ENCODE measurements at regions not wholly inside any gene's neighbourhood (a gene's known extent, or its start where the extent isn't known, plus 50 kb on each side); places are given as distances from the start of the nearest gene placed in this dataset.
"Not testable (repeated sequence)": the region's sequence is repeated elsewhere in the genome, so short reads cannot be mapped to it uniquely, and the experiment has no call there.

- DNase-seq (ENCODE audit: extremely low read depth, low read depth, low spot score): no peak
Observed at GRCh38 chr14:82029038-82029437, 495.4 kb upstream of the SEL1L start.

GRCh38 chr14:82035397-82035796, 501.7 kb upstream of the SEL1L start:
- no peak for DNase-seq (ENCODE audit: extremely low read depth, low read depth, low spot score)

DNA sequence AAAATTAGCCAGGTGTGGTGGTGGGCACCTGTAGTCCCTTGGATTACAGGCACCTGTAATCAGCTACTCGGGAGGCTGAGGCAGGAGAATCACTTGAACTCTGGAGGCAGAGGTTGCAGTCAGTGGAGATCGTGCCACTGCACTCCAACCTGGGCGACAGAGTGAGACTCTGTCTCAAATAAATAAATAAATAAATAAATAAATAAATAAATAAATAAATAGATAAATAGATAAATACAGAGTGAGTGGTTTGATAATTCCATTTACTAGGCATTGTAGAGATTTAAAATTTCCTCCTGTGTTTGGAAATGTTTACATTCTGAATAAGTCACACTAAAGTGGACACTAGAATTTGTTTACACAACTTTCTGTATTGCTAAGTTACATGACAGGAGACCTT, 504.4 kb upstream of the SEL1L start:
- not testable (repeated sequence) for DNase-seq (ENCODE audit: extremely low read depth, low read depth, low spot score)

DNA sequence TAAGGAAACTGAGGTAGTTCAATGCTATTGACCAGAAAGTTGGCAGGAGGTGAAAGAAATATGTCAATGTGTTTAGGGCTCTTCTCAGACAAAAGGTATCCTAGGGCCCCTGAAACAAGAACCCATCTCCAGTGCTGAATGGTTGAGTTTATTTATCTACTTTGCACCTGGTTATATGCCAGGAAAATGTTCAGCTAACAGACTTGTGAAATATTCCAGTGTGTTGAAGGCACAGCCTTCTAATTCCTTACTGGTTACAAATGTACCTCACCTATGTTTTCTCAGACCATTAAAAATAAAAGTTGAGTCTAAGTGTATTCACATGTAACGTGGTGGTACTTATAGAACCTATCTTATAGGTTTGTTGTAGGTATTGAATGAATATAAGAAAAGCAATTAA, 511.7 kb upstream of the SEL1L start:
- no peak for DNase-seq (ENCODE audit: extremely low read depth, low read depth, low spot score)

DNA sequence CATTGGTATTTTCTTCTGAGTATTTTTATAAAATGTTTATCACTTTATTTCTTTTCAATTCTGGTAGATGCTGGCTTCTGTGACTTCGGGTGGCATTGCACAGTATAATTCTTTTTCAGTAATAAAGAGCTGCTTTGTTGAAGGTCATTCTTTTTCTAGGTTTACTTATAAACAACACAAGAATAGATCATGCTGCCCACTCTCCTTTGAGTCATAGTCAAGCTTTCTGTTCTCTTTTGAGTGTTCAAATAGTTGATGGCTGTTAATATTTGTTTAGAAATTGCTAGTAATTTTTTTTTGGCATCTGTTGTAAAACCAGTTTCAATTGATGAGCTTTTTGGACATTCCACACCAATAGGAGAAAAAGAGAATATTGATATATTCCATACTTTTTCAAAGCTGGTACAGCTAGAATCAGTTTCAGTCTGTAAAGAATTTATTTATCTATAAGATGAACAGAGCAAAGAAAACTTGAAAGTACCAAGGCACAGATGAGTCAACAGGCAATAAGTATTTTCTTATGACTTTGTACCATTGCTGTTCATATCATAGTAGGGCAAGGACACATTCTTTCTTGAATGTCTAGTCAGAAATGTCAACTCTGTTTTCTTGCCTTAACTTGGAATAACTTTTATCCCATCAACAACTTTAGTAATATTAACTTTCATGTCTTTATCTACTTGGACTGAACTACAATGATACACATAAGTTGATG, 513.0 kb upstream of the SEL1L start:
- DNase-seq (ENCODE audit: extremely low read depth, low read depth, low spot score): no peak

DNA sequence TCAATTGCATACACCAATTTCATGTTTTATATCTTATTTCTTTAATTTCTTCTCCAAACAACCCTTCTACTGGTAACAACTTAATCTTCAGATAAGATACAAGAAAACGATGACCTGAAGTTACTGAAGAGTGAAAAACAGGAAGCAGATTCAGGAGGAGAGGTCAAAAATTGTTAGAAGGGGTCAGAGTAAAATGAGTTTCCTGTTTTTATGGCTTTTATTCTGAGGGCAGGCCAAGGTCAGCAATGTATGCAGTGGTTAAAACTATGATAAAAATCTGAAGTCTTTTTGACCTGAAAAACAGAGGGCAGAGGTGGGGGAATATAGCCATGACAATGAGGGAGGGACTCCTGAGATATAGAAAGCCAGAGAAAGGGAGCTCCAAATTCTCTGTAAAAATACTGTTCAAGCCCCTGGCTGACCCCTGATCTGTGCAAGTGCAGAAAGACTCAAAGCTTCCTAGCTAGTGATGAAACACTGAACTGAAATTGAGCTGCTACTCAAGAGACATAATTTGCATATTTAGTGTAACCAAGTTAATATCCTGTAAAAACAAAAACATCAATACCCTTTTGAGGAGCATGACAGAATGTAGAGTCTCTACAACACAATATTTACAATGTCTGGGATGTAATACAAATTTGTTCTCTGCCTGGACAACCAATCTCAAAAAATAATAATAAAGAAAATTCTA, 514.3 kb upstream of the SEL1L start:
- DNase-seq (ENCODE audit: extremely low read depth, low read depth, low spot score): no peak

GRCh38 chr14:82052778-82053177, 519.1 kb upstream of the SEL1L start:
- DNase-seq (ENCODE audit: extremely low read depth, low read depth, low spot score): no peak

DNA sequence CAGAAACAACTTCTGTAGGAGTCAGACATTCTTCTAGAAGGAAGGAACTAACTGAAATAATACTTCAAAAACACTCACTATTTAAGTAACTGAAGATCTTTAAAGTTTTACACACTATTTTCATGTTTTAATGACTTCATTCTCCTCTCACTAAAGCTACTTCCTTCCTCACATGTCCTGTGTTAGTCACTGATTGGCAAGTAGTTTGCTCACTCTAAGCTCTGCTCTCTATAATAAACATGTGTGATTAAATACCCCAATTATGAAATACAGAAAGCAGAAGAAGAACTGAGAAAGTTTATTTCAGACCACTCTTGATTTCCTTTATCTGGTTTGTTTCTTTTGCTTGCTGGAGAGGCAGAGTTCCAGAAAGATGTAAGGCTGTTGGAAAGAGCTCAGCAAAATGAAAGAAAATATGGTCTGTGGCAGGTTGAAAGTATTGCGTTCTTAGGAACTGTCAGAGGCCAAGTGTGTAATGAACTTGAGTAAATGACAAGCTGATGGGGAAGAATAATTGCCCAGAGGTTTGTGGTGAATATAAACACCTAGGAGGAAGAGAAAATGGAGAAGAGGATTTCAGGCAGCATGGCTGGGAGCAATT, 522.0 kb upstream of the SEL1L start:
- no peak for DNase-seq (ENCODE audit: extremely low read depth, low read depth, low spot score)

- DNase-seq (ENCODE audit: extremely low read depth, low read depth, low spot score): no peak
Observed at GRCh38 chr14:82060219-82060618, 526.6 kb upstream of the SEL1L start.

GRCh38 chr14:82067221-82067875, 533.7 kb upstream of the SEL1L start:
- no peak for DNase-seq (ENCODE audit: extremely low read depth, low read depth, low spot score)

GRCh38 chr14:82070040-82070439, 536.4 kb upstream of the SEL1L start:
- DNase-seq (ENCODE audit: extremely low read depth, low read depth, low spot score): no peak

GRCh38 chr14:82070753-82071152, 537.1 kb upstream of the SEL1L start:
- no peak for DNase-seq (ENCODE audit: extremely low read depth, low read depth, low spot score)

- no peak for DNase-seq (ENCODE audit: extremely low read depth, low read depth, low spot score)
Observed at GRCh38 chr14:82073547-82073946, 539.9 kb upstream of the SEL1L start.

DNA sequence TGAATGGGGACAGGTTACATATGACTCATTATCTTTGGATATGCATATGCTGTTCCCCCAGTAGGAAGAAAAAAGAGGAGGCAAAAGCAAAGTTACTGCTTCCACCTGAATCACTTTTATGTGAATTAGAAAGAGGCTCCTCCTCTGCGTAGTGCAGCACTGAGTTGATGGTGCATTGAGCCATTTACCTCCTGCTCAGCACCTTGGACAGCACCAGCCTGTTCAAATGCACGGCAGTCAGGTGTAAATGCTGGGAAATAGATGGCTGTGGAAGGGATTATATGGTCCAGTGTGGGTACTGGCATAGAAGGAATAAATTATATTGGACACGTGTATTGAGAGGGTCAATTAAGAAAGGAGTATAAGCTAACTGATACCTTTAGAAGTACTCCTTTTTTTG, 541.9 kb upstream of the SEL1L start:
- DNase-seq (ENCODE audit: extremely low read depth, low read depth, low spot score): no peak

- DNase-seq (ENCODE audit: extremely low read depth, low read depth, low spot score): no peak
Observed at GRCh38 chr14:82079553-82079952, 545.9 kb upstream of the SEL1L start.

- no peak for DNase-seq (ENCODE audit: extremely low read depth, low read depth, low spot score)
Observed at GRCh38 chr14:82080370-82080769, 546.7 kb upstream of the SEL1L start.

- DNase-seq (ENCODE audit: extremely low read depth, low read depth, low spot score): no peak
Observed at GRCh38 chr14:82084813-82085212, 551.2 kb upstream of the SEL1L start.

DNA sequence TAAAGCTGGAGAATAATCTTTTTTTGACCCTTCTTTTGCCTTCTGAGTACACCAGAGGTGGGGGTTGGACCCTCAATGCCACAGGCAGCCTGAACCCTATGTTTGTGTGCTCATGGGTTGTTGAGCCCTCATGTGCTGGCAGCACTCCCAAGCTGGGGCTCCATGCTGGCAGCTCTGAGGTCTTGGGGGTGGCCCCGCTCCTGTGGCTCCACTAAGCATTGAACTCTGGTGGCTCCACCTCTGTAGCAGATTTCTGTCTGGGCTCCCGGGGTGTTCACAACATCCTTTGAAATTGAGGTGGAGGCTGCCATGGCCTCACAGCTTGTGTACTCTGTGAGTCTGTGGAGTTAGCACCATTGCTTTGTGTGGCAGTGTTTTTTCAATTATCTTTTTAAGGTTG, 557.4 kb upstream of the SEL1L start:
- no peak for DNase-seq (ENCODE audit: extremely low read depth, low read depth, low spot score)

DNA sequence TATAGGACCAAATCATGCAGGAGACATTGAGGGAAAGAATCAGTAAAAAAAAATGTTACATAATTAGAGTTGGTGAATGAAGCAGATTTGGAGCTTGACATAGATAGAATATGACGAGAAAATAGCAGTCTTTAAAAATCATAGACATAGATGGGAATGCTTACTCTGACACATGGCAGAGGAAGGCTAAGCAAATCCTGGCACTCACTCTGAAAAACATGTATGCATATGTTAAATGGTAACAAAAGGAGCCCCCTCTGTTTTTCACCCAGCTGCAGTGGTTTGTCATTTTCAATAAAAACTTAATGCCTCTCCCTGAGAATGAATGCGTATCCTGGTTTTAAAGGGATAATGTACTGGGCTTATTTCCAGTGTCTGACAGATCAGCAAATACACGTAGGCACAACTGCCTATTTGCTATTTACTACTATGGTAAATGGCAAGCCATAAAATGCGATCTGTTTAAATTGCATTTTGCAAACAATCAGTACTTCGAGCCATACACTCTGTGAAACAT, 561.2 kb upstream of the SEL1L start:
- no peak for DNase-seq (ENCODE audit: extremely low read depth, low read depth, low spot score)

DNA sequence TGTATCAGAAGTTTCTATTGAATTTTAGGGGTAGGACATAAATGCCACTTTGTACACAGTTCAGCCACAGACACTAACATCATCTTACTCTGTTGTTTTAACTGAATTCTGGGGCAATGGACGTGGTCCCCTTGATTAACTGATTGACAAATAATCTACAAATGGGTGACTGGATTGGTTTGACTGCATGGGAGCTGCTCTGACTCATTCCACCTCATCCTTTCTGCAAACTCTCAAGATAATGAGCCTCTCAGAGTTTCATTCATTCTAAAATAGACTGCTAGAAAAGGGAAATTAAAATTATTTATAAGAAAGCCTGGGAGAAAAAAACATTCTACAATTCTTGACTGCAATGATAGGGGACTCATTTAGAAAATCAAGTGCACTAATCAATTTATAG, 570.4 kb upstream of the SEL1L start:
- DNase-seq (ENCODE audit: extremely low read depth, low read depth, low spot score): no peak

GRCh38 chr14:82112210-82112839, 578.7 kb upstream of the SEL1L start:
- no peak for DNase-seq (ENCODE audit: extremely low read depth, low read depth, low spot score)

Measured in glomerular endothelial cell (primary cell).